OCI-LY7 (cell line): ENCODE measurements at regions not wholly inside any gene's neighbourhood (a gene's known extent, or its start where the extent isn't known, plus 50 kb on each side); places are given as distances from the start of the nearest gene placed in this dataset.

Experiments
- BruUV-seq: library from RNA; stranded (reverse); fragments of 400-500 nt; replicated peaks from 2 replicates; lab custom pipeline; 2021; lab: Mats Ljungman, UMichigan
- CTCF ChIA-PET: fragments of 300-600 bp; sonication (Branson Sonifier 250); formaldehyde crosslinking; loops from one replicate; lab custom pipeline; 2022; ENCODE audit warnings: antibody characterized with exemption; ENCODE audit not compliant: unreplicated experiment; lab: Charles Lee
- POLR2A ChIA-PET: fragments of 300-600 bp; sonication (Branson Sonifier 250); formaldehyde crosslinking; loops from one replicate; lab custom pipeline; 2022; ENCODE audit warnings: antibody characterized with exemption; lab: Charles Lee
- DNase-seq: peaks from one replicate; pipeline ENCODE4 v3.0.0-alpha.2; 2015; ENCODE audit warnings: low spot score
- H2AFZ ChIP-seq: fragments of 200-600 bp; sonication (generic), shearing (Covaris generic); 2 replicates; pipeline ENCODE4 v1.6.1; 2014; ENCODE audit warnings: mild to moderate bottlenecking, antibody characterized with exemption, low read length, moderate library complexity
- H3K27ac ChIP-seq: fragments of 200-600 bp; sonication (generic); 2 replicates; pipeline ENCODE4 v1.5.1; 2014; ENCODE audit warnings: mixed run types, low read depth, mild to moderate bottlenecking, moderate library complexity, low read length, inconsistent platforms; ENCODE audit not compliant: poor library complexity, severe bottlenecking
- H3K36me3 ChIP-seq: fragments of 200-600 bp; sonication (generic); 2 replicates; pipeline ENCODE4 v1.6.1; 2014; ENCODE audit warnings: mild to moderate bottlenecking, antibody characterized with exemption, low read length, moderate library complexity, mixed read lengths; ENCODE audit not compliant: insufficient read depth
- H3K4me1 ChIP-seq: fragments of 200-600 bp; sonication (generic); 2 replicates; pipeline ENCODE4 v1.5.1; 2014; ENCODE audit warnings: mild to moderate bottlenecking, low read length; ENCODE audit not compliant: insufficient read depth, poor library complexity, severe bottlenecking
- H3K4me2 ChIP-seq: fragments of 200-600 bp; sonication (generic); 2 replicates; pipeline ENCODE4 v1.6.1; 2014; ENCODE audit warnings: mild to moderate bottlenecking, low read length
- H3K4me3 ChIP-seq: fragments of 200-600 bp; sonication (generic); 2 replicates; pipeline ENCODE4 v1.5.1; 2014; ENCODE audit warnings: mild to moderate bottlenecking, low read depth, low read length; ENCODE audit not compliant: poor library complexity, severe bottlenecking
- H3K79me2 ChIP-seq: fragments of 200-600 bp; sonication (generic); 2 replicates; pipeline ENCODE4 v1.6.1; 2016; ENCODE audit warnings: low read depth, mild to moderate bottlenecking, low read length, moderate library complexity, mixed read lengths; ENCODE audit not compliant: insufficient read depth
- H3K9me2 ChIP-seq: fragments of 200-600 bp; sonication (generic); 2 replicates; pipeline ENCODE4 v1.6.1; 2016; ENCODE audit warnings: mild to moderate bottlenecking, low read length, mixed read lengths; ENCODE audit not compliant: insufficient read depth
- H3K9me3 ChIP-seq: fragments of 200-600 bp; sonication (generic); 2 replicates; pipeline ENCODE4 v1.6.1; 2014; ENCODE audit warnings: mild to moderate bottlenecking, mixed run types, low read length, mixed read lengths
- H4K20me1 ChIP-seq: fragments of 200-600 bp; sonication (generic); 2 replicates; pipeline ENCODE4 v1.6.1; 2014; ENCODE audit warnings: mild to moderate bottlenecking, antibody characterized with exemption, low read length, moderate library complexity, mixed read lengths; ENCODE audit not compliant: insufficient read depth
- EZH2phosphoT487 ChIP-seq: fragments of 200-600 bp; sonication (generic); IDR thresholded peaks from 2 replicates; pipeline ENCODE4 v1.6.1; 2018; ENCODE audit warnings: low read depth, borderline replicate concordance, mild to moderate bottlenecking, mixed run types, antibody characterized with exemption, low read length, moderate library complexity, mixed read lengths
- intact Hi-C: fragments of 100-400 bp; cut with micrococcal nuclease; formaldehyde crosslinking; loops from one replicate; pipeline ENCODE4 v1.10.0; 2022; ENCODE audit not compliant: unreplicated experiment
- TF ChIP-seq, protein P1 (sequence below): fragments of 200-600 bp; sonication (generic); conservative IDR thresholded peaks from 2 replicates; pipeline ENCODE4 v1.5.1; 2014; ENCODE audit warnings: mild to moderate bottlenecking, antibody characterized with exemption, low read length, moderate library complexity, mixed read lengths

DNA sequence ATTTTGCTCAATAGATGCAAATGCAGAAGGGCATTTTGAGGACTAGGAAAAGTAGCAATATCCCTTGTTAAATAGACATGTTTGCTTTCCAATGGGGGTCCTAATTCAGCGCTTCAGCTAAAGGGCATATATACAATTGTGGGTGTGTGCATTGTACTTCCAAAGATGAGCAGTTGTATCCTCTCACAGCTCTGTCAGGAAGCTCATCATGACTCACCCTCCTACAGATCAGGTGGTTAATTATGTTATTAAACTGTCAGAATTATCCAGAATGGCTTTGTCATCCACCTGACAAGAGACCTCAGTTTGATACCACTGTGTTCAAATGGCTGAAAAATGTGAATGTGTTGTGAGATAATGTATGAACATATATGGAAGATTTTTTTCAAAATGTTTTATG is 252.2 kb upstream of the MTNR1B start:
- H3K36me3 ChIP-seq: no peaks in the 10 kb centered on the region
- H3K79me2 ChIP-seq: no peaks in the 10 kb centered on the region
- no peak overlapping the region for H2AFZ ChIP-seq
- no peak overlapping the region for H3K4me3 ChIP-seq
- H3K9me3 ChIP-seq: no peaks in the 10 kb centered on the region
- CTCF ChIA-PET: no interaction called here
- intact Hi-C loops: no loop called here
- TF ChIP-seq, protein P1, sequence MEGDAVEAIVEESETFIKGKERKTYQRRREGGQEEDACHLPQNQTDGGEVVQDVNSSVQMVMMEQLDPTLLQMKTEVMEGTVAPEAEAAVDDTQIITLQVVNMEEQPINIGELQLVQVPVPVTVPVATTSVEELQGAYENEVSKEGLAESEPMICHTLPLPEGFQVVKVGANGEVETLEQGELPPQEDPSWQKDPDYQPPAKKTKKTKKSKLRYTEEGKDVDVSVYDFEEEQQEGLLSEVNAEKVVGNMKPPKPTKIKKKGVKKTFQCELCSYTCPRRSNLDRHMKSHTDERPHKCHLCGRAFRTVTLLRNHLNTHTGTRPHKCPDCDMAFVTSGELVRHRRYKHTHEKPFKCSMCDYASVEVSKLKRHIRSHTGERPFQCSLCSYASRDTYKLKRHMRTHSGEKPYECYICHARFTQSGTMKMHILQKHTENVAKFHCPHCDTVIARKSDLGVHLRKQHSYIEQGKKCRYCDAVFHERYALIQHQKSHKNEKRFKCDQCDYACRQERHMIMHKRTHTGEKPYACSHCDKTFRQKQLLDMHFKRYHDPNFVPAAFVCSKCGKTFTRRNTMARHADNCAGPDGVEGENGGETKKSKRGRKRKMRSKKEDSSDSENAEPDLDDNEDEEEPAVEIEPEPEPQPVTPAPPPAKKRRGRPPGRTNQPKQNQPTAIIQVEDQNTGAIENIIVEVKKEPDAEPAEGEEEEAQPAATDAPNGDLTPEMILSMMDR: no peak
- no peak for TF ChIP-seq EZH2phosphoT487
- no peaks in the 10 kb centered on the region for H3K4me1 ChIP-seq
- POLR2A ChIA-PET: no interaction called here
- H4K20me1 ChIP-seq: no peaks in the 10 kb centered on the region
- no peak overlapping the region for H3K27ac ChIP-seq
- H3K9me2 ChIP-seq: no peaks in the 10 kb centered on the region
- H3K4me2 ChIP-seq: no peak overlapping the region
- DNase-seq: no peak
- BruUV-seq: no TSS peak

DNA sequence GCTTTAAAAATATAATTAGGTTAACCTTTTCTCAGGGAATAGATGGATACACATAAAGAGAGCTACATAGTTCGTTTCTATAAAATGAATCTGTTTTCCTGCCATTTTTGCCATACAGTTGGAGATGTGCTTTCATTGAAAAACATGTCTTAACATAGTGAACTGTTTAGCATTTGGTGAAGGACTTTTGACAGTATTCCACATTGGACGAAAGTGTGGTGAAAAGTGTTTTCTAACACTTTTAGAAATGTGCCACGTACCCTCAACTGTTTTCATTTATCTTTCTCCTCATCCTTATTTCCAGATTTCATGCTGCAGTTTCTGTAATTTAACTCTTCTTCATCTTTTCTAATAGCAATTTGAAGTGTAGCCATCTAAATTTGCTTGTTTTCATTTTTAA is 249.1 kb upstream of the MTNR1B start:
- DNase-seq: no peak
- H3K27ac ChIP-seq: no peak overlapping the region
- BruUV-seq: no TSS peak
- H3K9me3 ChIP-seq: no peaks in the 10 kb centered on the region
- no peaks in the 10 kb centered on the region for H4K20me1 ChIP-seq
- H3K79me2 ChIP-seq: no peaks in the 10 kb centered on the region
- intact Hi-C loops: no loop called here
- H2AFZ ChIP-seq: no peak overlapping the region
- ChIA-PET POLR2A (no interaction called here), CTCF (no interaction called here)
- TF ChIP-seq, protein P1: no peak
- TF ChIP-seq EZH2phosphoT487: no peak
- H3K36me3 ChIP-seq: no peaks in the 10 kb centered on the region
- no peaks in the 10 kb centered on the region for H3K4me1 ChIP-seq
- H3K4me3 ChIP-seq: no peak overlapping the region
- no peaks in the 10 kb centered on the region for H3K9me2 ChIP-seq
- H3K4me2 ChIP-seq: no peak overlapping the region

DNA sequence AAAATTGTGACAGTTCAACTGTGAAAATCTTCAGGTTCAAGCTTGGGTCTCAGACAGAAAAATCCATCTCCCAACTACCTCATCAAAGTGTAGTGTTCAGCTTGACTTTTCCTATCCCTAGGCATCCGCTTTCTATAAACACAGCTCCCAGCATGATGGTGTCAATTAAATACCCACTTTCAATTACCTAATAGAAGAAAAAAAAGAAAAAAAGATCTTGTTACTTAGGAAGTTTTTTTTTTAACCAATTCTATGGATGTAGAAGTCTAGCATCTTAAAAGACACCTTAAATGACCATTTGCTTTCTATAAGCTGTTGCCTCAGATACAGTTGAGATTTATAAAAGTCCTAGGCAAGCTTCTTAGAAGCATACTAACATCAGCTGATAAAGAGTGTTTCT is 244.1 kb upstream of the MTNR1B start:
- TF ChIP-seq, protein P1: no peak
- no peak for TF ChIP-seq EZH2phosphoT487
- no peaks in the 10 kb centered on the region for H3K79me2 ChIP-seq
- H3K4me1 ChIP-seq: no peaks in the 10 kb centered on the region
- BruUV-seq: no TSS peak
- no peak overlapping the region for H3K4me2 ChIP-seq
- ChIA-PET POLR2A (interaction anchor here (0.7 to 0.9 kb wide), 2 partner anchors 148 to 1921 kb away, joined by 3 read pairs; no protein-coding TSS in a partner anchor), CTCF (no interaction called here)
- no peaks in the 10 kb centered on the region for H3K36me3 ChIP-seq
- no peak overlapping the region for H2AFZ ChIP-seq
- H3K27ac ChIP-seq: no peak overlapping the region
- H3K9me3 ChIP-seq: no peaks in the 10 kb centered on the region
- H4K20me1 ChIP-seq: no peaks in the 10 kb centered on the region
- intact Hi-C loops: no loop called here
- no peaks in the 10 kb centered on the region for H3K9me2 ChIP-seq
- DNase-seq: no peak
- no peak overlapping the region for H3K4me3 ChIP-seq
